Breast epithelium (tissue), 3 donors: ENCODE measurements at regions not wholly inside any gene's neighbourhood (a gene's known extent, or its start where the extent isn't known, plus 50 kb on each side); places are given as distances from the start of the nearest gene placed in this dataset.

ENCODE experiments used
- CTCF ChIP-seq, 3 donors: fragments of 450-650 bp; IDR thresholded peaks; one replicate each; pipeline ENCODE4 v1.5.1; 2016 to 2017; ENCODE audit warnings: antibody characterized with exemption in 3 of 3, mild to moderate bottlenecking in 3 of 3, moderate library complexity in 3 of 3
- POLR2AphosphoS5 ChIP-seq, 3 donors: sonication (generic); formaldehyde crosslinking; IDR thresholded peaks; one replicate each; pipeline ENCODE4 v1.6.1; 2017; ENCODE audit warnings: antibody characterized with exemption in 3 of 3

GRCh38 chr10:44087403-44087802, 297.5 kb downstream of the CXCL12 start:
- no peak for TF ChIP-seq CTCF (IDR thresholded peaks at IDR 0.05)
- no peak for TF ChIP-seq POLR2AphosphoS5 (IDR thresholded peaks at IDR 0.05)
